HG03520 (cell line): ENCODE measurements at regions not wholly inside any gene's neighbourhood (a gene's known extent, or its start where the extent isn't known, plus 50 kb on each side); places are given as distances from the start of the nearest gene placed in this dataset.
"Not testable (repeated sequence)": the region's sequence is repeated elsewhere in the genome, so short reads cannot be mapped to it uniquely, and the experiment has no call there.

Experiments
- ATAC-seq: cut with Tn5 transposase; IDR thresholded peaks from one replicate; pipeline ENCODE4 v1.9.1; 2021; ENCODE audit warnings: mild to moderate bottlenecking, moderate library complexity; ENCODE audit not compliant: unreplicated experiment

- no peak for ATAC-seq
Observed at GRCh38 chr7:45401155-45401554, 173.0 kb upstream of the ADCY1 start.

GRCh38 chr7:45401851-45402250, 172.3 kb upstream of the ADCY1 start:
- ATAC-seq = no peak

GRCh38 chr7:45402480-45403218, 171.5 kb upstream of the ADCY1 start:
- ATAC-seq = no peak

- no peak for ATAC-seq
Observed at GRCh38 chr7:45404622-45405021, 169.5 kb upstream of the ADCY1 start.

GRCh38 chr7:45407730-45408408, 166.3 kb upstream of the ADCY1 start:
- no peak for ATAC-seq

GRCh38 chr7:45408409-45408737, 165.8 kb upstream of the ADCY1 start:
- ATAC-seq = no peak

GRCh38 chr7:45410893-45411292, 163.3 kb upstream of the ADCY1 start:
- ATAC-seq = no peak

- no peak for ATAC-seq
Observed at GRCh38 chr7:45413419-45413818, 160.7 kb upstream of the ADCY1 start.

GRCh38 chr7:45414226-45414625, 159.9 kb upstream of the ADCY1 start:
- no peak for ATAC-seq

- ATAC-seq = no peak
Observed at GRCh38 chr7:45415265-45415664, 158.9 kb upstream of the ADCY1 start.

GRCh38 chr7:45416846-45417245, 157.3 kb upstream of the ADCY1 start:
- ATAC-seq = no peak

GRCh38 chr7:45417268-45417667, 156.9 kb upstream of the ADCY1 start:
- no peak for ATAC-seq

GRCh38 chr7:45417735-45418134, 156.4 kb upstream of the ADCY1 start:
- ATAC-seq = no peak

- ATAC-seq = no peak
Observed at GRCh38 chr7:45420843-45421495, 153.2 kb upstream of the ADCY1 start.

- no peak for ATAC-seq
Observed at GRCh38 chr7:45421806-45422205, 152.4 kb upstream of the ADCY1 start.

GRCh38 chr7:45430397-45430796, 143.8 kb upstream of the ADCY1 start:
- ATAC-seq = no peak

GRCh38 chr7:45434167-45434784, 139.9 kb upstream of the ADCY1 start:
- no peak for ATAC-seq

GRCh38 chr7:45435131-45435530, 139.0 kb upstream of the ADCY1 start:
- no peak for ATAC-seq

- ATAC-seq = no peak
Observed at GRCh38 chr7:45435846-45436245, 138.3 kb upstream of the ADCY1 start.

- not testable (repeated sequence) for ATAC-seq
Observed at GRCh38 chr7:45440776-45441175, 133.4 kb upstream of the ADCY1 start.

- ATAC-seq = no peak
Observed at GRCh38 chr7:45443263-45443662, 130.9 kb upstream of the ADCY1 start.
